Naive thymus-derived CD8-positive, alpha-beta T cell (primary cell): ENCODE measurements at regions not wholly inside any gene's neighbourhood (a gene's known extent, or its start where the extent isn't known, plus 50 kb on each side); places are given as distances from the start of the nearest gene placed in this dataset.

Experiments used
- ATAC-seq, 2 donors: fragments of 150-1000 bp; cut with Tn5 transposase in 1 of 2; sonication (Bioruptor Pico), chemical (Tn5 transposase) in 1 of 2; 1 replicate in 1 of 2; 2 replicates in 1 of 2; pipeline ENCODE4 v1.10.0; 2021; ENCODE audit warnings: mild to moderate bottlenecking in 2 of 2, moderate library complexity in 2 of 2
- POLR2A ChIA-PET: fragments of 350-600 bp; sonication (Branson Sonifier 250); formaldehyde crosslinking; loops from one replicate; lab custom pipeline; 2021; ENCODE audit warnings: antibody characterized with exemption; lab: Charles Lee
- DNase-seq, 10 donors: peaks; one replicate each; pipeline versions ENCODE4 v3.0.0 to v3.0.0-alpha.2; 2020 to 2022
- H3K27ac Mint-ChIP-seq, 10 donors: one replicate each; pipeline ENCODE4 v1.8.0; 2020 to 2022; ENCODE audit warnings: mild to moderate bottlenecking in 10 of 10, mixed read lengths in 10 of 10, moderate library complexity in 4 of 10, inconsistent platforms in 1 of 10
- H3K27me3 Mint-ChIP-seq, 5 donors: one replicate each; pipeline ENCODE4 v1.8.0; 2021 to 2022; ENCODE audit warnings: mixed read lengths in 5 of 5
- H3K36me3 Mint-ChIP-seq, 3 donors: one replicate each; pipeline ENCODE4 v1.8.0; 2020 to 2022; ENCODE audit warnings: mixed read lengths in 3 of 3, mild to moderate bottlenecking in 2 of 3, inconsistent platforms in 1 of 3
- H3K4me1 Mint-ChIP-seq, 4 donors: one replicate each; pipeline ENCODE4 v1.8.0; 2021 to 2022; ENCODE audit warnings: mixed read lengths in 4 of 4
- H3K4me3 Mint-ChIP-seq, 10 donors: one replicate each; pipeline ENCODE4 v1.8.0; 2020 to 2022; ENCODE audit warnings: mild to moderate bottlenecking in 10 of 10, mixed read lengths in 10 of 10, moderate library complexity in 6 of 10, inconsistent platforms in 1 of 10
- H3K9me3 Mint-ChIP-seq, 9 donors: one replicate each; pipeline ENCODE4 v1.8.0; 2020 to 2022; ENCODE audit warnings: mixed read lengths in 9 of 9, mild to moderate bottlenecking in 3 of 9, inconsistent platforms in 1 of 9, moderate library complexity in 1 of 9

GRCh38 chr13:80469853-80470381, 129.0 kb upstream of the SPRY2 start:
- Mint-ChIP-seq H3K36me3 (no peaks in the 10 kb centered on the region), H3K4me3 (no peak overlapping the region), H3K9me3 (peaks cover 0 to 6% (median 0%) of the 10 kb centered on the region in 9 donors), H3K4me1 (peaks cover 0 to 1% (median 0%) of the 10 kb centered on the region in 4 donors), H3K27ac (no peak overlapping the region), H3K27me3 (no peaks in the 10 kb centered on the region)
- POLR2A ChIA-PET, result no interaction called here
- no peak for ATAC-seq
- no peak for DNase-seq

- Mint-ChIP-seq H3K36me3 (no peaks in the 10 kb centered on the region), H3K4me3 (no peak overlapping the region), H3K27ac (no peak overlapping the region), H3K27me3 (no peaks in the 10 kb centered on the region), H3K9me3 (peaks cover 0 to 6% (median 0%) of the 10 kb centered on the region in 9 donors), H3K4me1 (peaks cover 0 to 1% (median 0%) of the 10 kb centered on the region in 4 donors)
- no peak for ATAC-seq
- no peak for DNase-seq
- POLR2A ChIA-PET, result no interaction called here
Observed at GRCh38 chr13:80469105-80469852, 128.4 kb upstream of the SPRY2 start.

GRCh38 chr13:80465321-80465720, 124.4 kb upstream of the SPRY2 start:
- DNase-seq, result no peak
- Mint-ChIP-seq H3K27ac (no peak overlapping the region), H3K27me3 (no peaks in the 10 kb centered on the region), H3K4me1 (peaks cover 0 to under 1% (median 0%) of the 10 kb centered on the region in 4 donors), H3K36me3 (no peaks in the 10 kb centered on the region), H3K9me3 (peaks cover 0 to 6% (median 0%) of the 10 kb centered on the region in 9 donors), H3K4me3 (no peak overlapping the region)
- POLR2A ChIA-PET, result no interaction called here
- ATAC-seq, result no peak

GRCh38 chr13:80463673-80464352, 122.9 kb upstream of the SPRY2 start:
- no peaks in the 10 kb centered on the region for H3K27me3 Mint-ChIP-seq
- no peak overlapping the region for H3K27ac Mint-ChIP-seq
- ATAC-seq, result no peak
- POLR2A ChIA-PET, result no interaction called here
- H3K4me1 Mint-ChIP-seq, result no peaks in the 10 kb centered on the region
- H3K9me3 Mint-ChIP-seq, result peaks cover 0 to 6% (median 0%) of the 10 kb centered on the region in 9 donors
- no peak for DNase-seq
- H3K36me3 Mint-ChIP-seq, result no peaks in the 10 kb centered on the region
- H3K4me3 Mint-ChIP-seq, result no peak overlapping the region

- no peaks in the 10 kb centered on the region for H3K36me3 Mint-ChIP-seq
- no peak for DNase-seq
- H3K9me3 Mint-ChIP-seq, result peaks cover 0 to 6% (median 0%) of the 10 kb centered on the region in 9 donors
- POLR2A ChIA-PET, result no interaction called here
- no peak overlapping the region for H3K27ac Mint-ChIP-seq
- no peak overlapping the region for H3K4me3 Mint-ChIP-seq
- no peak for ATAC-seq
- no peaks in the 10 kb centered on the region for H3K27me3 Mint-ChIP-seq
- peaks cover 0 to 3% (median 0%) of the 10 kb centered on the region in 4 donors for H3K4me1 Mint-ChIP-seq
Observed at GRCh38 chr13:80462567-80462966, 121.6 kb upstream of the SPRY2 start.

- H3K36me3 Mint-ChIP-seq, result no peaks in the 10 kb centered on the region
- ATAC-seq (no peak), DNase-seq (no peak)
- peaks cover 0 to 6% (median 0%) of the 10 kb centered on the region in 9 donors for H3K9me3 Mint-ChIP-seq
- H3K4me3 Mint-ChIP-seq, result no peak overlapping the region
- H3K27me3 Mint-ChIP-seq, result no peaks in the 10 kb centered on the region
- POLR2A ChIA-PET, result no interaction called here
- H3K4me1 Mint-ChIP-seq, result peaks cover 0 to 3% (median 0%) of the 10 kb centered on the region in 4 donors
- no peak overlapping the region for H3K27ac Mint-ChIP-seq
Observed at GRCh38 chr13:80462037-80462436, 121.1 kb upstream of the SPRY2 start.

GRCh38 chr13:80458543-80458942, 117.6 kb upstream of the SPRY2 start:
- Mint-ChIP-seq H3K27ac (peak overlapping the region in 1 of 10 donors; percentile 8), H3K4me1 (peaks cover 0 to 19% (median 0%) of the 10 kb centered on the region in 4 donors), H3K9me3 (peaks cover 0 to 3% (median 0%) of the 10 kb centered on the region in 9 donors), H3K27me3 (peaks cover 0 to 1% (median 0%) of the 10 kb centered on the region in 5 donors), H3K36me3 (no peaks in the 10 kb centered on the region), H3K4me3 (no peak overlapping the region)
- ATAC-seq (no peak), DNase-seq (no peak)
- POLR2A ChIA-PET, result no interaction called here

- H3K27ac Mint-ChIP-seq, result peak overlapping the region in 1 of 10 donors; percentile 36
- POLR2A ChIA-PET, result no interaction called here
- DNase-seq (no peak), ATAC-seq (peak in 1 of 2 donors; percentile 37)
- peaks cover 0 to 7% (median 0%) of the 10 kb centered on the region in 5 donors for H3K27me3 Mint-ChIP-seq
- no peaks in the 10 kb centered on the region for H3K36me3 Mint-ChIP-seq
- H3K4me1 Mint-ChIP-seq, result peaks cover 0 to 48% (median 0%) of the 10 kb centered on the region in 4 donors
- H3K4me3 Mint-ChIP-seq, result no peak overlapping the region
- peaks cover 0 to 6% (median 0%) of the 10 kb centered on the region in 9 donors for H3K9me3 Mint-ChIP-seq
Observed at GRCh38 chr13:80454245-80454644, 113.3 kb upstream of the SPRY2 start.

GRCh38 chr13:80452279-80452678, 111.4 kb upstream of the SPRY2 start:
- Mint-ChIP-seq H3K4me1 (peaks cover 0 to 53% (median 0%) of the 10 kb centered on the region in 4 donors), H3K9me3 (peaks cover 0 to 6% (median 0%) of the 10 kb centered on the region in 9 donors), H3K4me3 (no peak overlapping the region), H3K27me3 (peaks cover 0 to 7% (median 0%) of the 10 kb centered on the region in 5 donors), H3K27ac (no peak overlapping the region), H3K36me3 (no peaks in the 10 kb centered on the region)
- DNase-seq (no peak), ATAC-seq (no peak)
- POLR2A ChIA-PET, result no interaction called here

GRCh38 chr13:80451641-80452040, 110.7 kb upstream of the SPRY2 start:
- POLR2A ChIA-PET, result no interaction called here
- H3K27me3 Mint-ChIP-seq, result peaks cover 0 to 7% (median 0%) of the 10 kb centered on the region in 5 donors
- no peak overlapping the region for H3K27ac Mint-ChIP-seq
- DNase-seq, result no peak
- H3K4me3 Mint-ChIP-seq, result no peak overlapping the region
- H3K4me1 Mint-ChIP-seq, result peaks cover 0 to 53% (median 0%) of the 10 kb centered on the region in 4 donors
- H3K9me3 Mint-ChIP-seq, result peaks cover 0 to 6% (median 0%) of the 10 kb centered on the region in 9 donors
- ATAC-seq, result no peak
- no peaks in the 10 kb centered on the region for H3K36me3 Mint-ChIP-seq

GRCh38 chr13:80450386-80450785, 109.5 kb upstream of the SPRY2 start:
- POLR2A ChIA-PET, result interaction anchor here (0.6 kb wide), 1 partner anchor 81 kb away, joined by 4 read pairs; no protein-coding TSS in a partner anchor
- Mint-ChIP-seq H3K27ac (no peak overlapping the region), H3K36me3 (no peaks in the 10 kb centered on the region), H3K4me1 (peaks cover 0 to 53% (median 0%) of the 10 kb centered on the region in 4 donors), H3K4me3 (no peak overlapping the region), H3K9me3 (peaks cover 0 to 6% (median 0%) of the 10 kb centered on the region in 9 donors), H3K27me3 (peaks cover 0 to 7% (median 0%) of the 10 kb centered on the region in 5 donors)
- no peak for DNase-seq
- ATAC-seq, result no peak

GRCh38 chr13:80448725-80449124, 107.8 kb upstream of the SPRY2 start:
- Mint-ChIP-seq H3K4me3 (no peak overlapping the region), H3K36me3 (no peaks in the 10 kb centered on the region), H3K9me3 (peaks cover 0 to 6% (median 0%) of the 10 kb centered on the region in 9 donors), H3K4me1 (peaks cover 0 to 53% (median under 1%) of the 10 kb centered on the region in 4 donors), H3K27me3 (peaks cover 0 to 7% (median 0%) of the 10 kb centered on the region in 5 donors), H3K27ac (no peak overlapping the region)
- no peak for DNase-seq
- POLR2A ChIA-PET, result no interaction called here
- no peak for ATAC-seq

- Mint-ChIP-seq H3K4me1 (peaks cover 0 to 53% (median under 1%) of the 10 kb centered on the region in 4 donors), H3K4me3 (no peak overlapping the region), H3K27ac (no peak overlapping the region), H3K9me3 (peaks cover 0 to 4% (median 0%) of the 10 kb centered on the region in 9 donors), H3K36me3 (no peaks in the 10 kb centered on the region), H3K27me3 (peaks cover 0 to 4% (median 0%) of the 10 kb centered on the region in 5 donors)
- no peak for ATAC-seq
- no peak for DNase-seq
- POLR2A ChIA-PET, result no interaction called here
Observed at GRCh38 chr13:80447747-80448146, 106.8 kb upstream of the SPRY2 start.
